GM19467 (cell line): ENCODE measurements at regions not wholly inside any gene's neighbourhood (a gene's known extent, or its start where the extent isn't known, plus 50 kb on each side); places are given as distances from the start of the nearest gene placed in this dataset.

Experiments used
- ATAC-seq: cut with Tn5 transposase; IDR thresholded peaks from one replicate; pipeline ENCODE4 v1.9.1; 2021; ENCODE audit warnings: mild to moderate bottlenecking, moderate library complexity; ENCODE audit not compliant: unreplicated experiment

DNA sequence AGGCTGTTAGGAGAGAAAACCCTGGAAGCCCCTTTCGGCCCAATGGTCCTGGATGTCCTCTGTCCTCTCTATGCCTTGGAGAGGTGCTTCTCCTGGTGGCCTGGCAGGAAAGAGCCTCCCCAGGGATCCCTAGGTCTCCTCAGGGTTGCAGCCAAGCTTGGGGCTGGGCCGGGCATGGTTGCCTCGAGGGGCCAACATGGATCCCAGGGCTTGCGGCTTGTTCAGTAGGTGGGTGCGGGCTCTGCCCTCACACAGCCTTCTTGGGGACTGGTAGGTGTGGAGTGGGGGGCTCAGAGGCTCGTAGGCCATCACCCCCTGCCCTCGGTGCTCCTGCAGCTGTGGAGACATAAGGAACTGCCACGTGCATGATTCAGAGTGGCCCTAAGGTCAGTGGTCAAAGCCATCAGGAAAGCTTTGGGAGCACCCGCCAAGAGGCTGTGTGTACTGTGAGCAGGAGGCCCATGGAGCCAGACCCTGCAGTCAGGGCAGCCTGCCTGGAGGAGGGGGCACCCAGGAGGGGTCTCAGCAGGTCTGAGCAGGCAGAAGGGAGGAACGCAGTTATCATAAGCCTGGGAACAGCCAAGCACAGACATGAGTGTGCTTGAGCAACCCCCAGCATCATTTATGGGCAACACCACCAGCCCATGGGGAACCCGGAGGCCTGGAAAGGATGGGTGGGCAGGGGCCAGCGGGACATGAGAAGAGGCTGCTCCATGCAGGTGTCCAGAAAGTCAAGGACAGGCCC, 231.0 kb downstream of the GLI2 start:
- no peak for ATAC-seq

DNA sequence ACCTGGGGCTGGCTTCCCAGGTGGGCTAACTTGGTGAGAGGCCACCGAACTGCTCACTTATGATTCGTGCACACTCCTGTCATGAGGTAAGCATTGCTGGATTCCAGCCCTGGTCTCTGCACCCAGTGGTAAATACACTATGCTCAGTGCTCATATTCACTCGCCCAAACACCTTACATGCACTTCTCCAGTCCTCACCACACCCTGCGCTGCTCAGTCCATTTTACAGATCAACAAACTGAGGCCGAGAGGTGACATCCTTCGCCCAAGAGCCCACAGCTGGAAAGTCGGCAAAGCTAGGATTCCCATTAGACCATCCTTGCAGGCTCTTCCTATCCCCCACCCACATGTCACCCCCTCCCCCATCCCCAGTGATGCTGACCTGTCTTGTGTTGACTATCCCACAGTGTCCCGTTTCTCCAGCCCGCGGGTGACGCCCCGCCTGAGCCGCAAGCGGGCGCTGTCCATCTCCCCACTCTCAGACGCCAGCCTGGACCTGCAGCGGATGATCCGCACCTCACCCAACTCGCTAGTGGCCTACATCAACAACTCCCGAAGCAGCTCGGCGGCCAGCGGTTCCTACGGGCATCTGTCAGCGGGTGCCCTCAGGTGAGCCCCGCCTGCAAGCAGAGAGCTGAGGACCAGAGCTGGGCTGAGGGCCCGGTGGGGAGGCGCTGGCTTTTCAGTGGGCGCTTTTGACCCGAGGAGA, 232.8 kb downstream of the GLI2 start:
- ATAC-seq = no peak

DNA sequence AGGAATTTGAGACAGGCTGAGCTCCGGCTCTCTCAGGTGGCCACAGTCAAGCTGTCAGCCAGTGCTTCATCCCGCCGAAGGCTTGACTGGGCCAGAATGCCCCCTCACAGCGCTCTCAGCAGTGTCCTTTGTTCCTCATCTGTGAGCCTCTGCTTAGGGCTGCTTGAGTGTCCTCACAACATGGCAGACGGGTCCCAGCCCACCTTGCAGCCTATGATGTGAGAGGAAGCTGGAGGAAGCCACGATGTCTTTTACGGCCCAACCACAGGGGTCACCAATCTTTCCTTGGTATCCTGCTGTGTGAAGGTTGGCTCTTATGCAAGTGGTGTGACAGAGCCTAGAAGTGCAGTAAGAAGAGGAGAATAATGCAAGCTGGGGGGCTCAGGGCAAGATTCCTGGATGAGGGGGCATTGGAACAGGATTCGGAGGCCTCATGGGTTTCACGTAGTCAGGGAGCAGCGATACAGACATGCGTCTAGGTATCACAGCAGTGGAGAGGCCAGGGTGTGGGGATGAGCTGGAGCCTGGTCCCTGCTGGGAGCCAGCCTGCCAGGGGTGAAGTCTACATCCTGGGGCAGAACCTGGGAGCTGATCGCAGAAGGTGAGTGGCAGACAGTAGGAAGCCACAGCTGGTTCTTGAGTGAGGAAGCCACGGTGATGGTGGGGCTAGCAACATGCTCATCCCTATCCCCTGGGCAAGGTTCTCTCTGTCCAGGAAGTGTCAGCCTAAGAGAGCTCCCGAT, 234.1 kb downstream of the GLI2 start:
- ATAC-seq = no peak

DNA sequence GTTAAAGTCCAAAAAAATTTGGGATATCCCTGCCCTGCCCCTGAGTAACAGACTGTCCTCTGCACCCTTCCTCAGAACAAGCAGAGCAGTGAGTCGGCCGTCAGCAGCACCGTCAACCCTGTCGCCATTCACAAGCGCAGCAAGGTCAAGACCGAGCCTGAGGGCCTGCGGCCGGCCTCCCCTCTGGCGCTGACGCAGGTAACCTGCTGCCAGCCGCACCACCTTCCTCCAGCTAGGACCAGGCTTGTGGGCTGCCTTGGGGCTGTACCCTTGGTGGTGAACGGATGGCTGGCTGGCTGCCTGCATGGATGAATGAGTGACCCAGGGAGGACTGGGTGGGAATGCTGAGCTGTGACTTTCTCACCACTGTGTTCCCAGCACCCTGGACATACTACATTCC, 236.2 kb downstream of the GLI2 start:
- no peak for ATAC-seq

DNA sequence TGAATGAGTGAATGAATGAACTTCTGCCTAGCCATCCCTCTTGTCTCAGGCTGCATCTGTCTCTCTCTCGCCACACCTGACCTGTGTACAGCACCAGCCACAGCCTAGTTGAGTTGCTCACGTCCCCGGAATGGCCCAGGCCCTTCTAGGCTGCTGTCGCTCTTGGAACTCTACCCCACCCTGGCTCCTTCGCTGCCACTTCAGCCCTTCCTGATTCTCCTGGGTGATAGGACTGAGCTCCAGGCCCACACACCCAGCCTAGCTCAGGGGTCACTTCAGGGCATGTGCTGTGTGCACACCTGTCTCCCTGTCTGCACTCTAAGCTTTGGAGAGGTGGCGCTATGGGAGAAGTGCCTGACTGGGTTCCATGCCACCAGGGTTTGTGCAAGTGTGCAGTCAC, 236.6 kb downstream of the GLI2 start:
- ATAC-seq = no peak

DNA sequence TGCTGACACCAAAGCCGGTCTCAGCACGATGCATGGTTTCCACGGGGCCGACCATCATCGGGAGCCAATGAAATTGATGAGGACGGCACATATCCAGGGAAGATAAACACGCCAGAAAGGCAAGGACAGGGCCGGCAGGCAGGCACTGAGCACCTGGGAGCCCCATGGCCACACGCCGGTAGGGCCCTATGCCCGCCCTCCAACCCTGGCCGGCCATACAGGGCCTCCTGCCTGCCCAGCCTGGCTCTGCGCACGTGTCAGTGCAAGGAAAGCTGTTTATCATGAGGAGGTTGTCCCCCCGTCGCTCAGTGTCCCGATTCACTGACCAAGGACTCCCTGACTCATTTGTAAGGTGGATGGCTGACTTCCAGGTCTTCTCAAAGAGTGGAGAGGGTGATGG, 237.5 kb downstream of the GLI2 start:
- no peak for ATAC-seq

DNA sequence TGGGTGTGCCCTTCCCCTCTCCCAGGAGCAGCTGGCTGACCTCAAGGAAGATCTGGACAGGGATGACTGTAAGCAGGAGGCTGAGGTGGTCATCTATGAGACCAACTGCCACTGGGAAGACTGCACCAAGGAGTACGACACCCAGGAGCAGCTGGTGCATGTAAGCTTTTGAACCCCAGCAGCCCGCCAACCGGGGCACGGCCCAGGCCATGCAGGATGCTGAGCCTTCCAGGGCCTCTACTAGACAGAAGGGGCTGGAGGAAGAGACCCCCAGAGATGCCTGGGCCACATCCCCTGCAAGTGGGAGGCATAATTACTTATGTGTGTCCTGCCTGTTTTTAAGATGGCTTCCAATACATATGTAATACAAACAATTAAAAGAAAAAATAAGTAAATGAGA, 239.3 kb downstream of the GLI2 start:
- no peak for ATAC-seq

DNA sequence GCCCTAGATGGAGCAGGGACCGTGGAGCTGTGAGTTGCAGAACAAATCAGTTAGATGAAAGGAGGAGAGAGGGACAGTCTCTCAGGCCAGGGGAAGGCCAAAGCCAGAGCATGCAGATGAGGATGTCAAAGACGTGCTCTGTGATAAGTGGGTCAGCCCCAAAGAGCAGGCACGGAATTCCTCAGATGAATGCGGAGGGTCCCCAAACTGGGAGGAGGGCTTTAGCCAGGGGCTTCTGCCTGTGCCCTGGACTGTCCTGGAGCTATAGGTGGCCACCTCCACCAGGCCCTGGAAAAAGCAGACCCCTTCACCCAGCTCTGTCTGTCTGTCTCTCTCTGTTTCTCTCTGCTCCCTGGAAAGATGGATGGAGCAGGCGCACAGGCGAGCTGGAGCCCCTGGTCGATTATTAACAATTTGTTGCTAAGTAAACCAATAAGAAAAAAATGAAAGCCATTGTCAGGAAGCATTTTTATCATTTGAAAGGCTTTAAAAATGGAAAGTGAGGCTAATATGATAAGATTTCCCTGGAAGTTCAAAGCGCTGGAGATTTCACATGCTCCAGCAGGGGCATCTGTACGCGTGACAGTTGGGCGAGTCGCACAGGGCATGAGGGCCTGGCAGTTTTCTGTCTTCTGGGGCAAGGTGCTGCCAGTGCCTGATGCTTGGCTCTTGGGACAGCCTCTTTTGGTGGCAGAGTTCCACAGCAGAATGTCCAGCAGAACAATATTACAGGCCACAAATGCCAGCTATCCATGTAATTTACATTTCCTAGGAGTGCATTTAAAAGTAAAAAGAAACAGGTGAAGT, 241.0 kb downstream of the GLI2 start:
- ATAC-seq = no peak

DNA sequence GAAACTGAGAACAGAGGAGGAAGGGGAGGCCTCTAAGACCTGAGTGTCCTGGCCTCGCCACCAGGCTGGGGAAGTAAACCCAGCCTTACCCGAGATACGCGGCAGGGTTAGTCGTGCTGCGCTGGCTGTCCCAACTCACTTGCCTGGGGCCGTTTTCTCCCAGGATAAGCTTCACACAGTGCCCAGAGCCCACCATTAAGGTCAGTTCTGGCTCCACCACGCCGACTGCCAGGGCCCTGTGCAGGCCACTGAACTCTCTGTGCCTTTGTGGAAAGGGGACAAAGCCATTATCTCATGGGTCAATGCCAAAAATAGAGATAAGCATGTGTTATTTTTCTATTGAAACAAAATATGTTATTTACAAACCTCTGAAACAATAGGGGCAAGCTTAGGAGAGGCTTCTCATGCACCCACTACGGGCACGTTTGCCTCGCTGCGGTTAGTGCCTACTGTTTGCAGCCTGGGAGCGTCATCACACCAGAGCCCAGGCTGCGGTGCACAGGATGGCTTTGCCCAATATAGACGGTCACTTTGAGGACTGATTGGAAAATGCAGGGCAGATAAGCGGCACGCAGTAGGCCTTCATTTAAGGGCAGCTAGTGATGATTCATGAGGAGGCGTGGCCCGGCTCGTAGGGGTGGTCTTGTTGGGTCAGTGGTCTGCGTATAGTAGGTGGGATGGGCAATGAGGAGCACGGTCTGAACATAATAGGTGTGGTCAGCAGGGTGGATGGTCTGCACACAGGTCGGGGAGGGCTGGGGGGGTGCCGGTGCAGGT, 242.1 kb downstream of the GLI2 start:
- ATAC-seq = no peak

DNA sequence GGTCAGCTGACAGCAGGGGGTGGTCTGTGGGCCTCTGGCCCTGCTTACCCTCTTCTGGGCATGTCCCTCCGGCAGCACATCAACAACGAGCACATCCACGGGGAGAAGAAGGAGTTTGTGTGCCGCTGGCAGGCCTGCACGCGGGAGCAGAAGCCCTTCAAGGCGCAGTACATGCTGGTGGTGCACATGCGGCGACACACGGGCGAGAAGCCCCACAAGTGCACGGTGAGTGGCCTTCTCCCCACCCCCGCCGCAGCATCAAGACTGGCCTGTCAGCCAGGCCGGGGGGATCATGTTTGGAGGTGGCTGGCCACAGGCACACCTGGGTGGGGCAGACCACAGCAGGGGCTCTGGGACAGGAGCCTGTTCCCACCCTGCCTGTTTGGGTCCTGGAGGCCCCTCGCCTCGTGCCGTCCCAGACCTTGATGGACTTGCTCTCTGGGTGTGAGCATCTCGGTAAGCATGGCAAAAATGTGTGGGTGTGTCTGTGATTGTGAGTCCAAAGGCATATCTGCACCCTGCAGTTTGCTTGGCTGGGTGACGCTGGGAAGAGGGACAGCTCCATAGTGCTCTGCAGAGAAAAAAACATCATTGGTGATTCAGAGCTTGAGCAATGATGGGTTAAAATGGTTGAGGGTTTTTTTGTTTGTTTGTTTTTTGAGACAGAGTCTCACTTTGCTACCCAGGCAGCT, 242.8 kb downstream of the GLI2 start:
- ATAC-seq = no peak

DNA sequence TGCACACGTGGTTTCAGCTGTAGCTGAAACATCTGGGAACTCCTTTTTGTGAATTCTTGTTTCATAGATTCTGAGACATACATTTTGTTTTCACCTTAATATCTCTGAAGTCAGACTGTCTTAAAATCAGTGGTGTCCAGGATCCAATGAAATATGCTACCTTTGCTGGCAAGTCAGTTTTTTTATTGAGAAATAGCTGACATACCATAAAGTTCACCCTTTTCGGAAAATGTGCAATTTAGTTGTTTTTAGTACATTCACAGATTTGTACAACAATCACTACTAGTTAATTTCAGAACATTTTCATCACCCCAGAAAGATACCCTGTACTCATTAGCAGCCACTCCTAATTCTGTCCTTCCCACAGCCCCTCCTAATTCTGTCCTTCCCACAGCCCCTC, 243.7 kb downstream of the GLI2 start:
- no peak for ATAC-seq

DNA sequence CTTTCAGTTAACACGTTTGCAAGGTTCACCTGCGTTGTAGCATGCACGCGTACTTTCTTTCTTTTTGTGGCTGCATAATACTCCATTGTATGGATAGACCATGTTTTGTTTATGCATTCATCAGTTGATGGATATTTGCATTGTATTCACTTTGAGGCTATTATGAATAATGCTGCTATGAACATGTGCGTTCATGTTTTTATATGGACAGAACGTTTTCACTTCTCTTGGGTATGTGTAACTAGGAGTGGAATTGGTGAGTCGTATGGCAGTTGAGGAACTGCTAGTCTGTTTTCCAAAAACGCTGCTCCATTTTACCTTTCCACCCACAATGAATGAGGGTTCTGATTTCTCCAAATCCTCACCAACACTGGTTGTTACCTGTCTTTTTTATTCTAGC, 244.3 kb downstream of the GLI2 start:
- ATAC-seq = no peak

DNA sequence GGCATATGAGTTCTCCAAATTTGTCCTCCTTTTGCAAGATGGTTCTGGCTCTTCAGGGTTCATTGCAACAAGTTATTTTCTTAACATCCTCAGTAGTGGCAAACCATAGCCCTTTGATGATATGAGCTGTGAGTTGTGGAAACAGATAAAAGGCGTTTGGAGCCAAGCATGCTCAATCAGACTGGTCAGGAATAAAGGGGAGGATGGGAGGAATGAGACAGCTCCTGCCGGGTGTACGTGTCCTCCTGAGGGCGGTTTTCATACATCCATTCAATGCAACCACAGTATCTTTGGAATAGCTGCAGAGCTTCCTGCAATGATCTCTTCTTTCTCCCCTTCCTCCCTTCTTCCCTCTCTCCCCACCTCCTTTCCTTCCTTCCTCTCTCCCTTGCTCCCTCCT, 245.8 kb downstream of the GLI2 start:
- ATAC-seq = no peak

DNA sequence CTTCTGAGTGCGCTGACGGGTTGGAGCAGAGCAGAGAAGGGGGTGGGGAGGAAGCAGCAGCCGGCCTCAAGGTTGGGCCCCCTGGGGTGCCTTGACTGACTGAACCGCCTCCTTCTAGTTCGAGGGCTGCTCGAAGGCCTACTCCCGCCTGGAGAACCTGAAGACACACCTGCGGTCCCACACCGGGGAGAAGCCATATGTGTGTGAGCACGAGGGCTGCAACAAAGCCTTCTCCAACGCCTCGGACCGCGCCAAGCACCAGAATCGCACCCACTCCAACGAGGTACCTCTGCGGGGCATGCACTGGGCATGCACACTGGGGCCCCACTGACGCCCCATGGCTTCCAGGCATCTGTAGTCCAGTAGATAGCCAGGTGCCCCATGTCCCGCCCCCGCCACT, 246.9 kb downstream of the GLI2 start:
- no peak for ATAC-seq

DNA sequence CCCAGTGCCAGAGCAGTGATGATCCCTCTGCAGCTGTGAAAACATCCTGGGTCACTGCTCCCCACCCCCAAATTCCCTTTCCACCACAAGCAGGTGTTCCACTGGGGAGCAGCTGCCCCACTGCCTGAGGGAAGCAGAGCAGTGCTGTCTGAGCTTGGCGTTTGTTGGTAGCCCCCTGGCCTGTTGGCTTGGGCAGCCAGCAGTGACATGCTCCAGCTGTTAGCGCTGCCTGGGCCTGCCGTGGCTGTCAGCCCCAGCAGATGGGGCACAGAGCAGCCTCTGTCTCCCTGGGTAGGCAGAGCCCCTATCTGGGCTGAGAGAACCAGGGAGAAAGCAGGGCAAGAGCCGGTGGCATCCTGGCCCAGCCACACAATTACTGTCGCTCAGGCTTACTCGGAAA, 247.7 kb downstream of the GLI2 start:
- ATAC-seq = no peak

DNA sequence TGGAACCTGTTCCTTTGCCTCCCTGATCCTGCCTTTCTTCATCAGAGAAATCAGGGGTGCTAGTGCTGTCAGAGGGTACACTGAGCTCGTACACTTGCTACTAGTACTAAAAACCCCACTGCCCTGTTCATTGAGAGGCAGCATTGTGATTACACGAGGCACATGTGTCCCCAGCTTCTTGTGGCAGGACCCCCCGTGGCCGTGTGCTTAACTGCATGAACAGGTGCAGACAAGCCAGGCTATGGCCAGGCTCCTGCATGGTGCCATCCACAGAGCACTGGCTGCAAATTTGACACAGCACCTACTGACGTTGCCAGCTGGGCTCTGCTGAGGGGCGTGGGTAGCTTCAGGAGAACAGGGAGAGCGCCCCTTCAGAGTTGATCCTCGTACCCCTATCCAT, 248.4 kb downstream of the GLI2 start:
- no peak for ATAC-seq

DNA sequence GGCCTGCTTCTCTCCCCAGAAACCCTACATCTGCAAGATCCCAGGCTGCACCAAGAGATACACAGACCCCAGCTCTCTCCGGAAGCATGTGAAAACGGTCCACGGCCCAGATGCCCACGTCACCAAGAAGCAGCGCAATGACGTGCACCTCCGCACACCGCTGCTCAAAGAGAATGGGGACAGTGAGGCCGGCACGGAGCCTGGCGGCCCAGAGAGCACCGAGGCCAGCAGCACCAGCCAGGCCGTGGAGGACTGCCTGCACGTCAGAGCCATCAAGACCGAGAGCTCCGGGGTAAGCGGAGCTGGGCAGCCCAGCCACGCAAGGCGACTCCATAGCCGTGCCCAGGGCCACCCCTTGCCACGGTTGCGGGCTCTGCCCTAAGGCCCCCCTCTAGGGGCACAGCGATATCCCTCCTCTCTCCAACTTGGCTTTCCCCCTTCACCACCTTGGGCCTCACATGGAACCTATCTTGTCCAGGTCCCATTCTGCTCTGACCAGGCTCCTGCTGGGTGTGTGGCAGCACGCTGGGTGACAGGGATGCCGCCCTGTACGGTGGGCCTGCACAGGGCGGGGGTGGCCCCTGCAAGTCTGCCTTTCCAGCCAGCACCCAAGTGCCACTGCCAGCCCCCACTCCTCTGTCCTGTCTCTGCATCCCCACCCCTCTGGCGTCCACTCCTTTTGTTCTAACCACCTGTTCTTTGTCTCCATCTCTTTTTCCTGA, 248.9 kb downstream of the GLI2 start:
- ATAC-seq = no peak

DNA sequence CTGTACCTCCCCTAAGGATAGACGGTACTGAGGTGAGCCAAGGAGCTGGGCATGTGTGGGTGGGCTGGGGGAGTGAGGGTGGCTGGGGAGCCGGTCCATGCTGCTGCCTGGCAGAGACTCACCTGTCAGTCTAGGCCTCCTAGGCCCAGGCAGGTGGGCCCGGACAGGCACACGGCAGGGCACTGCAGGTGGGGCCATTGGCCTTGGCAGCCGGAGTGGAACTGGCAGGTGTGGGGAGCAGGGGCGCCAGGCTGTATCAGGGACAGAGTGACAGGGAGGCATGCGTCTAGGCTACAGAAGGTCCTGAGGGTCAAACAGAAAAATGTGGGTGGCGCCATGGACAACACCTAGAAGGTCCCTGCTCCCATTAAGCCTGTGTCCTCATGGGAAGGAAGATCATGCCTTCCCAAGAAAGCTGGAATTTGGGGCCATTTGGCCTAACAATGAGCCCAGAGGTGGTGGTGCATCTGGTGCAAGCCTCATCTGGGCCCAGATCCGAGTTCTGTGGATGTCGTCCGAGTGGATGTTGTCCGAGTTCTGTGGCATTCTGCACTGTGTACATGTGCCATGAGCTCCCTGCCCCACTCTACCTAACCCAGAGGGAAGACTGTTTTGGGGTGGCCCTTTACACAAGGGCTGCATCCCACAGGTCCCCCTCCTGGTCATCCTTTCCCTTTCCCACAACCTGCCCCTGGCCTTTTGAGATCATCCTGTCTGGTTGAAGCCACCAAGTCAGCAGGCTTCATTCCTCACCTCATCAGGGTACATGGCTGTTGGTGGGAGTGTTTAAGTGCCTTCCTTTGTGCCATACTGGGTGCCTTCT, 249.7 kb downstream of the GLI2 start:
- ATAC-seq = no peak
